ENCODE measurements at regions not wholly inside any gene's neighbourhood (a gene's known extent, or its start where the extent isn't known, plus 50 kb on each side); places are given as distances from the start of the nearest gene placed in this dataset.
A peak's percentile ranks its signal among the peaks of the same experiment; 100 is the strongest.

- TF ChIP-seq, protein P1, sequence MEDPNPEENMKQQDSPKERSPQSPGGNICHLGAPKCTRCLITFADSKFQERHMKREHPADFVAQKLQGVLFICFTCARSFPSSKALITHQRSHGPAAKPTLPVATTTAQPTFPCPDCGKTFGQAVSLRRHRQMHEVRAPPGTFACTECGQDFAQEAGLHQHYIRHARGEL (CRISPR knock-in tag; IDR thresholded peaks at IDR 0.05): no peak
- TF ChIP-seq ZFP90 (CRISPR knock-in tag; IDR thresholded peaks at IDR 0.05; ENCODE audit: borderline replicate concordance) (no peak), ZNF670 (CRISPR knock-in tag; IDR thresholded peaks at IDR 0.05; ENCODE audit: borderline replicate concordance) (no peak), TCF7L2 (IDR thresholded peaks at IDR 0.05; ENCODE audit: low read depth, low read length) (no peak), SAFB2 (CRISPR knock-in tag; IDR thresholded peaks at IDR 0.05; ENCODE audit: borderline replicate concordance, low read depth) (no peak), GTF3A (CRISPR knock-in tag; conservative IDR thresholded peaks at IDR 0.05) (no peak), ZFP41 (CRISPR knock-in tag; IDR thresholded peaks at IDR 0.05; ENCODE audit: borderline replicate concordance) (no peak), ZNF512B (CRISPR knock-in tag; IDR thresholded peaks at IDR 0.05; ENCODE audit: borderline replicate concordance) (no peak)
These were observed 180.2 kb upstream of the CCN2 start (continued) for GRCh38 chr6:132131351-132131750.

DNA sequence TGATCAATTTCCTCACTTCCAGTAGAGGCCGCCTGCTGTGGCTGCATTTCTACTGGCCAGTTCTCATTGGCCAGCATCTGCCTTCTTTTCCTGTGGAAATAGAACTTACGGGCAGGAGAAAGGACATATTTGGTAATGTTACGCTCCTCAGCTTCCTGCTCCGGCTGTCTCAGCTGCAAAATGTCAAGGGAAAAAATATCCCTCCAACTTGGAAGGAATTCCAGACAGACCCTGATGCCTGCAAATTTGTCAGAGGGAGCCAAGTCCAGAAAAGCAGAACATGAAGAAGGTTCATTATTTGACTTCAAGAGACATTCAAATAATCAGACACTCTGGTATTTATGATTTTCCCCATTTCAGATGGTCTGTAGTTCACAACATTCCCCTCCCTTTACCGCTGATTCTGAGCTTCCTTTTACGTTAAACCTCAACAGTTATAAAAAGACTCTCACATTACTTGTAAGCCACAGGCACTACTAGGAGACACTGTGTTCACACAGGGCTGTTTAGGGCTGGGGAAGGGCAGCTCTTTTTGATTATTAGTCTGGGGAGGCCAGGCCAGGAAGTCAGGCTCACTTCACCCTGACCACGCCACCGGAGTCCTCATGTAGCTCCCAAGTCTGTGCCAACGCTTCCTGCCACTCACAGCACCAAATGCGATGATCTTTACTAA, 179.6 kb upstream of the CCN2 start:
- H3K4me3 ChIP-seq (replicated peaks in 1 of 3; ENCODE audit: insufficient read depth in 1 of 3, low read depth in 2 of 3, low read length in 3 of 3): no peak overlapping the region
- WGBS (ENCODE audit: low lambda C conversion rate): 52% methylated on average over 10 of the region's 10 CpGs
- H3K27ac ChIP-seq (ENCODE audit: extremely low read length, insufficient read depth, low read length): no peak overlapping the region
- H3K27me3 ChIP-seq (ENCODE audit: control insufficient read depth in 1 of 2, insufficient read depth in 2 of 2, low read length in 2 of 2): peaks cover 0 to 7% of the 10 kb centered on the region in 2 experiments; a peak in 3 of 5 replicates
- H2AFZ ChIP-seq (ENCODE audit: low read length): no peak overlapping the region
- intact Hi-C loops (cut with micrococcal nuclease; ENCODE audit: unreplicated experiment) (no loop called here), in situ Hi-C loops (cut with HindIII; ENCODE audit: extremely low pct_ligation_motif_present, low pct_unique_long_range_greater_than_20kb) (no loop called here)
- no peak overlapping the region for H3K9ac ChIP-seq (ENCODE audit: insufficient read depth, low read depth, low read length)
- H3K79me2 ChIP-seq (ENCODE audit: insufficient read depth, low read length): no peaks in the 10 kb centered on the region
- H3K4me2 ChIP-seq (ENCODE audit: low read depth, low read length): no peak overlapping the region
- ATAC-seq (no peak; the same call in 2 of the 3 replicates), FAIRE-seq (no peak), DNase-seq (ENCODE audit: low spot score) (no peak)
- no TSS peak for BruUV-seq (replicated peaks)
- H3K4me1 ChIP-seq (ENCODE audit: insufficient read depth, low read length): peaks cover 11% of the 10 kb centered on the region; the same call in 1 of the 2 replicates
- H4K20me1 ChIP-seq (ENCODE audit: insufficient read depth, low read length): no peaks in the 10 kb centered on the region
- CTCF ChIA-PET (ENCODE audit: low intra/inter-chr PET ratio, low total read pairs): no interaction called here
- H3K36me3 ChIP-seq (replicated peaks in 1 of 2; ENCODE audit: control insufficient read depth in 1 of 2, insufficient read depth in 2 of 2, low read length in 2 of 2): no peaks in the 10 kb centered on the region
- TF ChIP-seq RFXANK (CRISPR knock-in tag; IDR thresholded peaks at IDR 0.05): no peak
- no peak for TF ChIP-seq NR2F2 (IDR thresholded peaks at IDR 0.05; ENCODE audit: borderline replicate concordance, low read depth)
- no peak for TF ChIP-seq MEIS1 (CRISPR knock-in tag; IDR thresholded peaks at IDR 0.05; ENCODE audit: borderline replicate concordance)
- TF ChIP-seq, protein P2, sequence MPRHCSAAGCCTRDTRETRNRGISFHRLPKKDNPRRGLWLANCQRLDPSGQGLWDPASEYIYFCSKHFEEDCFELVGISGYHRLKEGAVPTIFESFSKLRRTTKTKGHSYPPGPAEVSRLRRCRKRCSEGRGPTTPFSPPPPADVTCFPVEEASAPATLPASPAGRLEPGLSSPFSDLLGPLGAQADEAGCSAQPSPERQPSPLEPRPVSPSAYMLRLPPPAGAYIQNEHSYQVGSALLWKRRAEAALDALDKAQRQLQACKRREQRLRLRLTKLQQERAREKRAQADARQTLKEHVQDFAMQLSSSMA (CRISPR knock-in tag; IDR thresholded peaks at IDR 0.05): 0 out of 2 replicates have a peak, but pooled peaks have one; percentile 42
- TF ChIP-seq ZNF225 (CRISPR knock-in tag; IDR thresholded peaks at IDR 0.05): no peak
- POLR2A ChIA-PET: no interaction called here
- no peaks in the 10 kb centered on the region for H3K9me3 ChIP-seq (ENCODE audit: low read length)

Measured in HepG2 (cell line).